ENCODE measurements at regions not wholly inside any gene's neighbourhood (a gene's known extent, or its start where the extent isn't known, plus 50 kb on each side); places are given as distances from the start of the nearest gene placed in this dataset.
A peak's percentile ranks its signal among the peaks of the same experiment; 100 is the strongest.

GRCh38 chr5:56739990-56740389 lies 75.4 kb upstream of the MAP3K1 start:
- H3K4me3 ChIP-seq (replicated peaks; ENCODE audit: low read depth, low read length), result no peak overlapping the region
- TF ChIP-seq CTCF (IDR thresholded peaks at IDR 0.05; ENCODE audit: low read depth, low read length, missing control alignments), result no peak
- no peak for DNase-seq (ENCODE audit: extremely low read depth, low read depth)

- no peak for DNase-seq (ENCODE audit: extremely low read depth, low read depth)
- H3K4me3 ChIP-seq (replicated peaks; ENCODE audit: low read depth, low read length), result no peak overlapping the region
- TF ChIP-seq CTCF (IDR thresholded peaks at IDR 0.05; ENCODE audit: low read depth, low read length, missing control alignments), result no peak
Observed at GRCh38 chr5:56737951-56738606, 77.3 kb upstream of the MAP3K1 start.

GRCh38 chr5:56737002-56737621 lies 78.2 kb upstream of the MAP3K1 start:
- TF ChIP-seq CTCF (IDR thresholded peaks at IDR 0.05; ENCODE audit: low read depth, low read length, missing control alignments), result no peak
- DNase-seq (ENCODE audit: extremely low read depth, low read depth), result peak; percentile 40
- no peak overlapping the region for H3K4me3 ChIP-seq (replicated peaks; ENCODE audit: low read depth, low read length)

- no peak overlapping the region for H3K4me3 ChIP-seq (replicated peaks; ENCODE audit: low read depth, low read length)
- no peak for TF ChIP-seq CTCF (IDR thresholded peaks at IDR 0.05; ENCODE audit: low read depth, low read length, missing control alignments)
- DNase-seq (ENCODE audit: extremely low read depth, low read depth), result no peak
Observed at GRCh38 chr5:56735849-56736641, 79.3 kb upstream of the MAP3K1 start.

- H3K4me3 ChIP-seq (replicated peaks; ENCODE audit: low read depth, low read length), result no peak overlapping the region
- no peak for TF ChIP-seq CTCF (IDR thresholded peaks at IDR 0.05; ENCODE audit: low read depth, low read length, missing control alignments)
- no peak for DNase-seq (ENCODE audit: extremely low read depth, low read depth)
Observed at GRCh38 chr5:56734091-56734694, 81.2 kb upstream of the MAP3K1 start.

- no peak for TF ChIP-seq CTCF (IDR thresholded peaks at IDR 0.05; ENCODE audit: low read depth, low read length, missing control alignments)
- H3K4me3 ChIP-seq (replicated peaks; ENCODE audit: low read depth, low read length), result no peak overlapping the region
- DNase-seq (ENCODE audit: extremely low read depth, low read depth), result no peak
Observed at GRCh38 chr5:56733580-56733979, 81.8 kb upstream of the MAP3K1 start.
